22Rv1 (cell line): ENCODE measurements at regions not wholly inside any gene's neighbourhood (a gene's known extent, or its start where the extent isn't known, plus 50 kb on each side); places are given as distances from the start of the nearest gene placed in this dataset.

Source experiments
- ZFX ChIP-seq: fragments of 450-650 bp; IDR thresholded peaks from 2 replicates; pipeline ENCODE4 v1.6.1; 2017; ENCODE audit warnings: antibody characterized with exemption, borderline replicate concordance
- TF ChIP-seq, protein P1 (sequence below): fragments of 450-650 bp; IDR thresholded peaks from 2 replicates; pipeline ENCODE4 v1.5.1; 2017; ENCODE audit warnings: mild to moderate bottlenecking

DNA sequence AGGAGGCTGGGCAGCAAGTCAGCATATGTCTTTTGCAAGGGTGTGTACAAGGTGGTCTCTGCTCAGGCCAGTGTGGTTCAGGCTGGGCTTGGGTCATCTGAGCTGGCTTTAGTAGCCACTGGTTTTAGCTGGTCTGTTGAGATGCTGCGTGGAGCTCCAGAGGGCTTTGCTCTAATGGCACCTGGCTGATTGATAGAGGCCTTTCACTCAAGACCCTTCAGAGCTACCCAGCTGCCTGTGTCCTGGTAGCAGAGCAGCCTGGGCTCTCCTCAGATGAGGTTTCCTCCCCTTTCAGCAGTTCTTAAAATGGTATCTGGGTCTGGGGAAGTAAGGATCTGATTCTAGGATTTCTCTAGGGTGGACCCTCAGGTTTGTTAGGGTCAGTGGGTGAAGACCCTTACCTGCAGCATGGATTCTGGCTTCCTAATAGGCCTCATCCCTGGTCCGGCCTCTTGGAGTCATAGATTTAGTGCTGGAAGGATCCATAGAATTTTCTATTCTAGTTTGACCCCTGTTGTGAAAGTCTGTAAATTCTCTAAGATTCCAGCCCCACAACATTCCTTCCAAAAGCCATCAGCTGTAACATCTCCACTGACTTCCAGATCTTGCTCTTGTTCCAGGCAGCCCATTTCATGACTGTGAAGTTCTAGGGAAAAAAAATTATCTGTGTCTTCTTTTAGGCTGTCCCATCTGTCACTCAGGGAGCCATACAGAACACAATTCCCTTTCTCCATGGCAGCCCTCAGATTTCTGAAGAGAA is 190.2 kb upstream of the ZBED5 start:
- TF ChIP-seq, protein P1, sequence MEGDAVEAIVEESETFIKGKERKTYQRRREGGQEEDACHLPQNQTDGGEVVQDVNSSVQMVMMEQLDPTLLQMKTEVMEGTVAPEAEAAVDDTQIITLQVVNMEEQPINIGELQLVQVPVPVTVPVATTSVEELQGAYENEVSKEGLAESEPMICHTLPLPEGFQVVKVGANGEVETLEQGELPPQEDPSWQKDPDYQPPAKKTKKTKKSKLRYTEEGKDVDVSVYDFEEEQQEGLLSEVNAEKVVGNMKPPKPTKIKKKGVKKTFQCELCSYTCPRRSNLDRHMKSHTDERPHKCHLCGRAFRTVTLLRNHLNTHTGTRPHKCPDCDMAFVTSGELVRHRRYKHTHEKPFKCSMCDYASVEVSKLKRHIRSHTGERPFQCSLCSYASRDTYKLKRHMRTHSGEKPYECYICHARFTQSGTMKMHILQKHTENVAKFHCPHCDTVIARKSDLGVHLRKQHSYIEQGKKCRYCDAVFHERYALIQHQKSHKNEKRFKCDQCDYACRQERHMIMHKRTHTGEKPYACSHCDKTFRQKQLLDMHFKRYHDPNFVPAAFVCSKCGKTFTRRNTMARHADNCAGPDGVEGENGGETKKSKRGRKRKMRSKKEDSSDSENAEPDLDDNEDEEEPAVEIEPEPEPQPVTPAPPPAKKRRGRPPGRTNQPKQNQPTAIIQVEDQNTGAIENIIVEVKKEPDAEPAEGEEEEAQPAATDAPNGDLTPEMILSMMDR, result no peak
- TF ChIP-seq ZFX, result no peak
